GM12878 (cell line): ENCODE measurements at regions not wholly inside any gene's neighbourhood (a gene's known extent, or its start where the extent isn't known, plus 50 kb on each side); places are given as distances from the start of the nearest gene placed in this dataset.

Experiments used
- CTCF ChIP-seq, 3 experiments: IDR thresholded peaks in 2 of 3; conservative IDR thresholded peaks in 1 of 3; 2 replicates each; pipeline ENCODE4 v1.5.1; 2011; ENCODE audit warnings: low read depth in 3 of 3, low read length in 3 of 3, mild to moderate bottlenecking in 3 of 3, control low read depth in 2 of 3, moderate library complexity in 2 of 3, inconsistent platforms in 1 of 3, mixed read lengths in 1 of 3; ENCODE audit not compliant: control insufficient read depth in 2 of 3, insufficient read depth in 1 of 3; ENCODE audit errors: extremely low read depth in 1 of 3
- PKNOX1 ChIP-seq: fragments of 450-650 bp; IDR thresholded peaks from 2 replicates; pipeline ENCODE4 v1.6.1; 2016; ENCODE audit warnings: mild to moderate bottlenecking
- TARDBP ChIP-seq: IDR thresholded peaks from 2 replicates; pipeline ENCODE4 v1.6.1; 2016; ENCODE audit warnings: borderline replicate concordance

GRCh38 chr5:61886214-61886613, 419.8 kb upstream of the KIF2A start:
- TF ChIP-seq TARDBP (no peak), CTCF (IDR thresholded peaks at IDR 0.05 in 2 of 3, conservative IDR thresholded peaks at IDR 0.05 in 1 of 3; ENCODE audit: control insufficient read depth in 2 of 3, extremely low read depth in 1 of 3, insufficient read depth in 1 of 3, low read depth in 3 of 3, low read length in 3 of 3) (no peak), PKNOX1 (no peak)
